ENCODE measurements at regions not wholly inside any gene's neighbourhood (a gene's known extent, or its start where the extent isn't known, plus 50 kb on each side); places are given as distances from the start of the nearest gene placed in this dataset.

GRCh38 chr13:54699831-54700230 is 1671.2 kb downstream of the OLFM4 start:
- TF ChIP-seq POLR2A (IDR thresholded peaks at IDR 0.05) (no peak), CTCF (IDR thresholded peaks at IDR 0.05 in 8 of 11, conservative IDR thresholded peaks at IDR 0.05 in 3 of 11) (no peak), POLR2AphosphoS5 (IDR thresholded peaks at IDR 0.05) (no peak)

Data from spleen (tissue), 7 donors.